HTR-8/SVneo (cell line): ENCODE measurements at regions not wholly inside any gene's neighbourhood (a gene's known extent, or its start where the extent isn't known, plus 50 kb on each side); places are given as distances from the start of the nearest gene placed in this dataset.
A peak's percentile ranks its signal among the peaks of the same experiment; 100 is the strongest.

Source experiments
- DNase-seq: peaks from one replicate; pipeline ENCODE4 v3.0.0; 2011; ENCODE audit warnings: low spot score, mixed read lengths; ENCODE audit not compliant: insufficient read length
- FAIRE-seq: peaks from 2 replicates; lab custom pipeline; 2011; peaks lifted over from hg19 to GRCh38; lab: Jason Lieb, UNC

- FAIRE-seq (no peak), DNase-seq (no peak)
These were observed 152.8 kb downstream of the BCL11A start for GRCh38 chr2:60400462-60401246.

GRCh38 chr2:60394463-60394862 is 159.0 kb downstream of the BCL11A start:
- no peak for DNase-seq
- no peak for FAIRE-seq

GRCh38 chr2:60391649-60392375 is 161.6 kb downstream of the BCL11A start:
- peak; percentile 42 for FAIRE-seq
- no peak for DNase-seq

GRCh38 chr2:60391230-60391629 is 162.2 kb downstream of the BCL11A start:
- FAIRE-seq (no peak), DNase-seq (no peak)

- FAIRE-seq (no peak), DNase-seq (peak; percentile 31)
These were observed 167.0 kb downstream of the BCL11A start for GRCh38 chr2:60386436-60386835.

GRCh38 chr2:60385648-60386047 is 167.8 kb downstream of the BCL11A start:
- FAIRE-seq (peak; percentile 49), DNase-seq (peak; percentile 70)

GRCh38 chr2:60383401-60384143 is 169.9 kb downstream of the BCL11A start:
- FAIRE-seq (no peak), DNase-seq (no peak)

- no peak for DNase-seq
- peak; percentile 33 for FAIRE-seq
These were observed 173.0 kb downstream of the BCL11A start for GRCh38 chr2:60380411-60380810.

GRCh38 chr2:60379684-60380083 is 173.8 kb downstream of the BCL11A start:
- no peak for DNase-seq

GRCh38 chr2:60379216-60379615 is 174.2 kb downstream of the BCL11A start:
- no peak for FAIRE-seq
- no peak for DNase-seq

More at GRCh38 chr2:60379684-60380083, 173.8 kb downstream of the BCL11A start:
- no peak for FAIRE-seq

GRCh38 chr2:60377825-60378224 is 175.6 kb downstream of the BCL11A start:
- peak; percentile 26 for FAIRE-seq
- DNase-seq: no peak

GRCh38 chr2:60376252-60376651 is 177.2 kb downstream of the BCL11A start:
- DNase-seq (no peak), FAIRE-seq (no peak)

- no peak for FAIRE-seq
These were observed 181.8 kb downstream of the BCL11A start for GRCh38 chr2:60371681-60372080.

GRCh38 chr2:60371219-60371618 is 182.2 kb downstream of the BCL11A start:
- DNase-seq (no peak), FAIRE-seq (no peak)

More at GRCh38 chr2:60371681-60372080, 181.8 kb downstream of the BCL11A start:
- DNase-seq: no peak

GRCh38 chr2:60370814-60371213 is 182.6 kb downstream of the BCL11A start:
- DNase-seq (no peak), FAIRE-seq (no peak)

GRCh38 chr2:60368456-60368855 is 185.0 kb downstream of the BCL11A start:
- no peak for FAIRE-seq

GRCh38 chr2:60366135-60366712 is 187.2 kb downstream of the BCL11A start:
- DNase-seq: no peak
- FAIRE-seq: no peak

More at GRCh38 chr2:60368456-60368855, 185.0 kb downstream of the BCL11A start:
- no peak for DNase-seq

- no peak for FAIRE-seq
- DNase-seq: no peak
These were observed 187.9 kb downstream of the BCL11A start for GRCh38 chr2:60365556-60365955.

- FAIRE-seq: no peak
- DNase-seq: no peak
These were observed 189.0 kb downstream of the BCL11A start for GRCh38 chr2:60364491-60364890.

GRCh38 chr2:60361498-60361897 is 192.0 kb downstream of the BCL11A start:
- FAIRE-seq: no peak

More at GRCh38 chr2:60361498-60361897, 192.0 kb downstream of the BCL11A start:
- DNase-seq: no peak
